OCI-LY7 (cell line): ENCODE measurements at regions not wholly inside any gene's neighbourhood (a gene's known extent, or its start where the extent isn't known, plus 50 kb on each side); places are given as distances from the start of the nearest gene placed in this dataset.

Experiments used
- CTCF ChIP-seq: fragments of 200-600 bp; sonication (generic); conservative IDR thresholded peaks from 2 replicates; pipeline ENCODE4 v1.5.1; 2014; ENCODE audit warnings: mild to moderate bottlenecking, antibody characterized with exemption, low read length, moderate library complexity, mixed read lengths
- EZH2phosphoT487 ChIP-seq: fragments of 200-600 bp; sonication (generic); IDR thresholded peaks from 2 replicates; pipeline ENCODE4 v1.6.1; 2018; ENCODE audit warnings: low read depth, borderline replicate concordance, mild to moderate bottlenecking, mixed run types, antibody characterized with exemption, low read length, moderate library complexity, mixed read lengths

GRCh38 chr6:9332241-9332780 lies 897.0 kb upstream of the SLC35B3 start:
- TF ChIP-seq EZH2phosphoT487 (no peak), CTCF (no peak)
